Hepatocyte (in vitro differentiated cells): ENCODE measurements at regions not wholly inside any gene's neighbourhood (a gene's known extent, or its start where the extent isn't known, plus 50 kb on each side); places are given as distances from the start of the nearest gene placed in this dataset.
A peak's percentile ranks its signal among the peaks of the same experiment; 100 is the strongest.

Source experiments
- EZH2phosphoT487 ChIP-seq: fragments of 200-600 bp; sonication (generic); IDR thresholded peaks from one replicate; pipeline ENCODE4 v1.6.1; 2018; ENCODE audit warnings: antibody characterized with exemption, mild to moderate bottlenecking, low read depth, moderate library complexity; ENCODE audit not compliant: unreplicated experiment, severe bottlenecking
- TF ChIP-seq, protein P1 (sequence below): fragments of 200-600 bp; sonication (generic); IDR thresholded peaks from 2 replicates; pipeline ENCODE4 v1.5.1; 2016; ENCODE audit warnings: antibody characterized with exemption, mild to moderate bottlenecking; ENCODE audit not compliant: poor library complexity

DNA sequence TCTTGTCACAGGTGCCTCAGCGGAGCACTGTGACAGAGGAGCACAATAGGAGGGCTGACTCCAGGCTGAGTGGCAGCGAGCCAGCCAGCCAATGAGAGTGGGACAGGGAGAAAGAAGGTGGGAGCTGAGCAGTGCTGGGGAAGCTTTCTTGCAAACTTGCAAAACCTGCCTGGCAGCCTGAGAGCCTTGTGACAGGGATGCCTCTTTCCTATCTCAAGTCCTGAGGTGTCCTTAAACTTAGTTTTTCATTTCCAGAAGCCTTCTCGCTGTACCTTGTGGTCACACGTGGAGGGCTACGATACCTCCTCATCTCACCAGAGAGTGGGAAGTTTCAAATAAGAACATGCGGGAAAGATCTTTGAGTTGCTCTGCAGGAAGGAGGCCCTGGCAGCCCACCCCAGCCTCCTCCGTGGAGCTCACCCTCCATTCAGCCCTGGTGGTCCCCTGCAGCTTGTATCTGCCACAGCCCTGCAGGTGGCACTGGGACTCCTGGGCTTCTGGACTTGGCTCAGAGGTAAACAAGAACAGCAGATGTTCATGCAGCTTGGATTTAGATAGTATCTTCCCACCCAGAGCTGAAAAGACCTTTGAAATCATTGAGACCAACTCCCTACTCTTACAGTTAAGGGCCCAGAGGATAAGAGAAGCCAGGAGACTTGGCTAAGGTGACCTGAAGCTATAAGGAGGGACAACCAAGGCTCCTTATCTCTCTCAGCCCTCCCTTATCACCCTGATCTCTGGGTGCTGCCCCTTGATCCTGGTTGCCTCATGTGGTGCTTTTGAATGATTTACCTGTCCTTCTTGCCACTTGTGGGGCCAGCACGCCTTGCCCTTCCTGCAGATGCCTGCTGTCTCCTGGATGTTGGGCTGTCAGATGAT, 153.5 kb upstream of the MAX start:
- TF ChIP-seq, protein P1, sequence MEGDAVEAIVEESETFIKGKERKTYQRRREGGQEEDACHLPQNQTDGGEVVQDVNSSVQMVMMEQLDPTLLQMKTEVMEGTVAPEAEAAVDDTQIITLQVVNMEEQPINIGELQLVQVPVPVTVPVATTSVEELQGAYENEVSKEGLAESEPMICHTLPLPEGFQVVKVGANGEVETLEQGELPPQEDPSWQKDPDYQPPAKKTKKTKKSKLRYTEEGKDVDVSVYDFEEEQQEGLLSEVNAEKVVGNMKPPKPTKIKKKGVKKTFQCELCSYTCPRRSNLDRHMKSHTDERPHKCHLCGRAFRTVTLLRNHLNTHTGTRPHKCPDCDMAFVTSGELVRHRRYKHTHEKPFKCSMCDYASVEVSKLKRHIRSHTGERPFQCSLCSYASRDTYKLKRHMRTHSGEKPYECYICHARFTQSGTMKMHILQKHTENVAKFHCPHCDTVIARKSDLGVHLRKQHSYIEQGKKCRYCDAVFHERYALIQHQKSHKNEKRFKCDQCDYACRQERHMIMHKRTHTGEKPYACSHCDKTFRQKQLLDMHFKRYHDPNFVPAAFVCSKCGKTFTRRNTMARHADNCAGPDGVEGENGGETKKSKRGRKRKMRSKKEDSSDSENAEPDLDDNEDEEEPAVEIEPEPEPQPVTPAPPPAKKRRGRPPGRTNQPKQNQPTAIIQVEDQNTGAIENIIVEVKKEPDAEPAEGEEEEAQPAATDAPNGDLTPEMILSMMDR, result peak; percentile 30
- no peak for TF ChIP-seq EZH2phosphoT487
